NCI-H2107 treated with DMSO at 0.1 percent for 48 hours (cell line): ENCODE measurements at regions not wholly inside any gene's neighbourhood (a gene's known extent, or its start where the extent isn't known, plus 50 kb on each side); places are given as distances from the start of the nearest gene placed in this dataset.
"Not testable (repeated sequence)": the region's sequence is repeated elsewhere in the genome, so short reads cannot be mapped to it uniquely, and the experiment has no call there.

Experiments used
- DNase-seq: peaks from one replicate; lab custom pipeline; 2025; ENCODE audit not compliant: unreplicated experiment; lab: John Stamatoyannopoulos, UW

DNA sequence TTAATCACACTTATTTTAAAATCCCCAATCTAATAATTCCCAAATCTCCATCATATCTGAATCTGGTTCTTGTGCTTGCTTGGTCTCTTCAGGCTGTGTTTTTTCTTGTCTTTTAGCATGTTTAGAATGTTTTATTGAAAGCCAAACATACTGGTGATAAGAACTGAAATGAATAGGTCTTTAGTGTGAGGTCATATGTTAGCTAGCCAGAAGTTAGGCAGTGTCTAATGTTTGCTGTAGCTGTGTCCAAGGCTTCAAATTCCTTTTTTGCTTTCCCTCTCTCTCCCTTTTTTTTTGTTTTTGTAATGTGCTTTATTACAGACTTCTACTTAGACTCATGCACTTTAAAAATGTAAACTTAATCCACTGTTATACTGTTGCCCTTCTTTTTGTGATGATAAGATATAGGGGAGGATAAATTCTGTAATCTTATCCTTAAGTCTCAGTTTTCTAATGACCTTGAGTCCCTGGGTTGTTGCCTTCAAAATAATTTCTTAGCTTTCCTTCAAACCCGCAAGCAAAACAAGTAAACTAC is 725.1 kb downstream of the BRINP3 start:
- no peak for DNase-seq

GRCh38 chr1:189755100-189755499 is 722.6 kb downstream of the BRINP3 start:
- DNase-seq = not testable (repeated sequence)

- no peak for DNase-seq
These were observed 713.0 kb downstream of the BRINP3 start for GRCh38 chr1:189764391-189765320.

- no peak for DNase-seq
These were observed 708.2 kb downstream of the BRINP3 start for GRCh38 chr1:189769448-189769847.

GRCh38 chr1:189774721-189775287 is 702.9 kb downstream of the BRINP3 start:
- no peak for DNase-seq

DNA sequence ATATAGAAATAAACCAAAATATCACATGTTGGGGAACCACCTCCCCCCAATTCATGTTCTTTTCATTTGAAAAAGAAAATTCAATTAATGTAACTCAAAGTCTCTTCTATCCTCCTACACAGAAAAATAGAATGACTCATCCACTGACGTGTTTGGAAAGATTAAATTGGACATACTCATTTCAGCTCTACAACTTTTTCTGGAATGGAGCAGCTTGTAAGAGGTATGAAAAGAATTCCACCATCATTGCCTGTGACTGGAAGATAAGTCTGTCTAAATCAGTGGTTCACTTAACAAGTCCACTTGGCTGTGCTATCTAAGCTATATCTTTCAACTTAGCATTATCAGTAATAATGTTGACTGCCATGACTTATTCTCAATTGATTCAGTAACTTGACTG is 702.3 kb downstream of the BRINP3 start:
- DNase-seq = no peak

- no peak for DNase-seq
These were observed 698.6 kb downstream of the BRINP3 start for GRCh38 chr1:189779034-189779433.

GRCh38 chr1:189782295-189782694 is 695.4 kb downstream of the BRINP3 start:
- no peak for DNase-seq

DNA sequence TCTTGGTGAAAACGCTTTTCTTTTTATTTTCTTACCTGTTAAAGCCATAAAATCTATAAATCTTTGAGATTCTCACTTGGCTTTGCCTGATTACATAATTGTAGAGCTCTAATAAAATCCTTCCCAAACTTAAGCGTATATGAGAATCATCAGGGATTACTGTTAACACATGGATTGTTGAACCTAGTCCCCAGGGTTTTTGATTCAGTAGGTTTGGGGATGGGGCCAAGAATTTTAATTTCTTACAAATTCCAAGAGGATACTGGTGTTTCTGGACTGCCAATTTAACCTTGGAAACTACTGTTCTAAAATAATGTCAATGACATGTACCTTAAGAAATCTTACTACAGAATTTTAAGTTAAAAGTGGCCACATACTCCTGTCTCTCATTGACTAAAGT is 694.2 kb downstream of the BRINP3 start:
- DNase-seq = no peak

DNA sequence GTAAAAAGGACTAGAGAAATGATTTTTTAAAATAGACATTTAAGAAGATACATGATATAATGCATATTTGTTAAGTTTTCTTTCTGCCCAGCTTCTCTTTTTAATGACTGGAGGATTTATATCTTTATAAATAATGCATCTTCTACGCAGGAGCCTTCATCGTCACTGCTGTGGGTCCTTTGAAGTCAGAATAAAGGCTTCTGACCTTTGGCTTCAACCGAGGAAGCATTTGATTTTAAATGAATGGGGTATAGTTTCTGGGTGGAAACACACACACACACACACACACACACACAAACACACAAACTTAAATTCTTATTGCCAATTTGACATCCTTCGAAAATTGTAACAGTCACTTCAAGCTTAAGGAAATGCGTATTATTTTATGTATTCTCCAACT is 690.9 kb downstream of the BRINP3 start:
- no peak for DNase-seq

DNA sequence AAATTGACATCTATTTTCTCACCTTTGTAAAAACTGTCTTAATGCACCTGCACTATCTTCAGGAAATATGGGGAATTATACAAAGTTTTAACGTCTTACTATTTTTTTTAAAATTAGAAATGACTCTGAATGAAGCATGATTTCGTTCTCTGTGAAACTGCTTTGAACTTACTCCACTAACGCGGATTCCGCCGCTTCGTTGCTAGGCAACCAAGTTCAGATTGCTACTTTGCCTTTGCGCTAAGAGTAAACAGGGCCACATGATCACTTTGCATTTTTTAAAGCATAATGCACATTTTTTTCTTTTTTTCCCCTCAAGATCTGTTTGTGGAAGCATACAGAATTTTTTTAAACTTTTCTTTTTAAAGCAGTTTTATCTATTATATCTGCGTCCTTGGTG is 690.5 kb downstream of the BRINP3 start:
- DNase-seq = no peak

DNA sequence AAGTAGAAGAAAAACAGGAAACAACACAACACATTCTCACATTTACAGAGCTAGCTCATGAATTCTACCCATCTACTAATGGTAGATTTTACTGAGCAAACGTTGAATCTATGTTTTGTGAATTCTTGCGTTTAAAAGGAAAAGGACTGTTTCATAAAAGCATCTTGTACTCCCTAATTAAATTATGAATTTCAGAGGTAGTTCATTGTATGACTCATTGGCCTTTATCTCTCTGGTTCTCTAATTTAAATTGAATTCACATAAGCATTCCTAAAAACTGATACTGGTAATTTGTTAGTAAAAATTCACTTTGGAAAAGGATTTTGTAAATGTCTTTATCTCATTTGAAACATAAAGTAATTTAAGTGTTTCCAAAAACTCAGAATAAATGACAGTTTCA is 687.3 kb downstream of the BRINP3 start:
- DNase-seq = no peak

- no peak for DNase-seq
These were observed 674.3 kb downstream of the BRINP3 start for GRCh38 chr1:189803364-189803763.

GRCh38 chr1:189804352-189804751 is 673.3 kb downstream of the BRINP3 start:
- no peak for DNase-seq

GRCh38 chr1:189805735-189806134 is 671.9 kb downstream of the BRINP3 start:
- DNase-seq = no peak

DNA sequence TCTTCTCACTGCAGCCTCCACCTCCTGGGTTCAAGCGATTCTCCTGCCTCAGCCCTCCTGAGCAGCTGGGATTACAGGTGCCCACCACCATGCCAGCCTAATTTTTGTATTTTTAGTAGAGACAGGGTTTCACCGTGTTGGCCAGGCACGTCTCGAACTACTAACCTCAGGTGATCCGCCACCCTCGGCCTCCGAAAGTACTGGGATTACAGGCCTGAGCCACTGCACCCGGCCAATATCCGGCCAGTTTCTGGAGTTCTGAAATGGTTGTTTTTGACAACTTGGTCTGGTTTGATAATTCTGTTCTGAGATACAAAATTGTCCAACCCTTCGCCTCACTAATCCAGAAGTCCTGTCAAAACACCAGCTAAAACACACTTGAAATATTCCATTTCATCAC is 667.0 kb downstream of the BRINP3 start:
- not testable (repeated sequence) for DNase-seq

DNA sequence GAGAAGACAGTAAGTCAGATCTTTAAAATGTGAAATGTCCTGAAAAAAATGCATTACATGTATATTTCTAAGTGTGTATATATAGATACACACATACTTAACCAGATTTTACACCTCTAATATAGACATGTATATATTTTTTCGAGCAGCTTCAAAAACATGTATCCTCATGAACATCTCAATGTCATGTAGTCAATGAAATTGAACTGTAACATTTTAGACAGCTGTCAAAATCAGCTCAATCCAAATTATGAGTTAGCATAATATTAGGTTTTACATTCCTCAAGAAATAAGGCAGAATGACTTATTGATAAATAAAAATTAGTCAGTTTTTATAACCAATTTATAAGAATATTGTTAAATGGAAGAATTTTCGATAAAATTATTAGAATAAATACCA is 665.7 kb downstream of the BRINP3 start:
- DNase-seq = no peak

- DNase-seq = no peak
These were observed 661.1 kb downstream of the BRINP3 start for GRCh38 chr1:189816558-189816957.

DNA sequence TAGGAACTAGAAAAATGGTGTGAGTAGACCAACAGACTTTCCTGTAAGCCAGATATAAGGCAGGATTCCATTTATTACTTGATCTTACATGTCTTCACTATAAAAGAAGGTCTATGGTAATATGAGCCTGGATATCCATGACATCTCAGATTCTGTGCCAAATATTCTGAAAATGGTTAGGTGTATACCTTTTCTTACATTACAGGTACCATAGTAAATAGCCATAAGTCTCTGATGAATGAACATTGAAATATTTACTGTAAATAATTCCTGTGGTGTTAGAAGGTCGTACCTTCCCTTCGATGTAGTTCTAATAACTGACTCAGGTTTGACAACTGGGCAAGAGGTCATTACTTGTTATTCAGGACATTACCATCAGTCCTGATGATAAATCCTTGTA is 657.9 kb downstream of the BRINP3 start:
- DNase-seq = no peak

DNA sequence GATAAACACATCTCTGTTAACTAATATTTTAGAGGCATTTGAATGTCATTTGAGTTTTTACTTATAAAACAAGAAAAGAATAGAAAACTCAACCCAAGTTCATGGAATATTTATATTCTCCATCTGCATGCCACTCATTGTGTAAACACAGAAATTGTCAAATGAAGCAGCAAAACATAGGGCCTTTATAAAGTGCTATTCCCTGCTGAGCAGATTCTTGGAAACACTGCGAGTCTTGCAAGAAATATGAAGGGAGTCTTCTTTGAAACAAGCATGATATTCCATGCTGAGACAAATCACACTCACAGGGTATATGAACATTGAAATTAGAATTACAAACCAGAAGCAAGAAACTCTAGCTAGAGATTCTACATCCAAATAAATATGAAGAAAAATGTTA is 655.8 kb downstream of the BRINP3 start:
- no peak for DNase-seq

- DNase-seq = no peak
These were observed 642.9 kb downstream of the BRINP3 start for GRCh38 chr1:189834813-189835212.

GRCh38 chr1:189847613-189848012 is 630.1 kb downstream of the BRINP3 start:
- no peak for DNase-seq
